Caco-2 (cell line): ENCODE measurements at regions not wholly inside any gene's neighbourhood (a gene's known extent, or its start where the extent isn't known, plus 50 kb on each side); places are given as distances from the start of the nearest gene placed in this dataset.

ENCODE experiments used
- BruUV-seq: library from RNA; stranded (reverse); fragments of 400-500 nt; replicated peaks from 2 replicates; lab custom pipeline; 2021; lab: Mats Ljungman, UMichigan
- CTCF ChIA-PET: fragments of 300-600 bp; sonication (Branson Sonifier 250); formaldehyde crosslinking; loops from one replicate; lab custom pipeline; 2022; ENCODE audit warnings: antibody characterized with exemption; lab: Charles Lee
- POLR2A ChIA-PET: fragments of 300-600 bp; sonication (Branson Sonifier 250); formaldehyde crosslinking; loops from one replicate; lab custom pipeline; 2022; ENCODE audit warnings: antibody characterized with exemption; lab: Charles Lee
- DNase-seq, 2 experiments: peaks; one replicate each; pipeline versions ENCODE4 v3.0.0 to v3.0.0-alpha.2; 2020 to 2022
- H3K27me3 ChIP-seq: replicated peaks from 2 replicates; pipeline ENCODE4 v1.6.0; 2011; ENCODE audit warnings: low read length; ENCODE audit not compliant: control insufficient read depth, insufficient read depth
- H3K36me3 ChIP-seq: 2 replicates; pipeline ENCODE4 v1.5.1; 2011; ENCODE audit warnings: low read length; ENCODE audit not compliant: control insufficient read depth, insufficient read depth
- H3K4me1 ChIP-seq: fragments of 250-450 bp; sonication (Bioruptor Pico); 2 replicates; pipeline ENCODE4 v1.5.1; 2020; ENCODE audit warnings: mild to moderate bottlenecking
- H3K4me3 ChIP-seq: 2 replicates; pipeline ENCODE4 v1.5.1; 2011; ENCODE audit warnings: low read depth, mild to moderate bottlenecking, control low read depth, low read length
- H3K9me3 ChIP-seq: fragments of 250-450 bp; sonication (Bioruptor Pico); 2 replicates; pipeline ENCODE4 v1.5.1; 2020; ENCODE audit warnings: mild to moderate bottlenecking, moderate library complexity
- H3K27ac Mint-ChIP-seq: one replicate; pipeline ENCODE4 v1.8.0; 2022; ENCODE audit warnings: mixed read lengths; ENCODE audit not compliant: unreplicated experiment
- H3K27me3 Mint-ChIP-seq: one replicate; pipeline ENCODE4 v1.8.0; 2022; ENCODE audit warnings: mixed read lengths; ENCODE audit not compliant: insufficient read depth, unreplicated experiment
- H3K36me3 Mint-ChIP-seq: one replicate; pipeline ENCODE4 v1.8.0; 2022; ENCODE audit warnings: mild to moderate bottlenecking, mixed read lengths; ENCODE audit not compliant: insufficient read depth, unreplicated experiment
- H3K4me1 Mint-ChIP-seq: one replicate; pipeline ENCODE4 v1.8.0; 2022; ENCODE audit warnings: low read depth, mixed read lengths; ENCODE audit not compliant: unreplicated experiment
- H3K4me3 Mint-ChIP-seq: one replicate; pipeline ENCODE4 v1.8.0; 2022; ENCODE audit warnings: mild to moderate bottlenecking, moderate library complexity, mixed read lengths; ENCODE audit not compliant: unreplicated experiment
- H3K9me3 Mint-ChIP-seq: one replicate; pipeline ENCODE4 v1.8.0; 2022; ENCODE audit warnings: mixed read lengths; ENCODE audit not compliant: unreplicated experiment
- CTCF ChIP-seq, 2 experiments: fragments of 200-600 bp in 1 of 2; IDR thresholded peaks; 1 replicate in 1 of 2; 2 replicates in 1 of 2; pipeline versions ENCODE4 v1.5.1 to v1.8.0; 2011 to 2022; ENCODE audit warnings: antibody characterized with exemption in 1 of 2, control low read depth in 1 of 2, inconsistent platforms in 1 of 2, low read depth in 1 of 2, low read length in 1 of 2, mild to moderate bottlenecking in 1 of 2, moderate library complexity in 1 of 2; ENCODE audit not compliant: insufficient read depth in 1 of 2, severe bottlenecking in 1 of 2, unreplicated experiment in 1 of 2
- intact Hi-C: fragments of 100-400 bp; cut with micrococcal nuclease; formaldehyde crosslinking; loops from one replicate; pipeline ENCODE4 v1.10.0; 2022; ENCODE audit not compliant: unreplicated experiment

GRCh38 chr21:39093526-39093925 lies 89.7 kb downstream of the PSMG1 start:
- Mint-ChIP-seq H3K4me1 (peaks cover 35% of the 10 kb centered on the region), H3K9me3 (no peaks in the 10 kb centered on the region), H3K4me3 (no peak overlapping the region), H3K36me3 (peaks cover 10% of the 10 kb centered on the region), H3K27ac (peak overlapping the region; percentile 84), H3K27me3 (no peaks in the 10 kb centered on the region)
- Histone ChIP-seq H3K4me1 (peaks cover 26% of the 10 kb centered on the region), H3K4me3 (no peak overlapping the region), H3K36me3 (no peaks in the 10 kb centered on the region), H3K27me3 (no peaks in the 10 kb centered on the region), H3K9me3 (no peaks in the 10 kb centered on the region)
- no TSS peak for BruUV-seq
- intact Hi-C loops: no loop called here
- TF ChIP-seq CTCF (IDR thresholded peaks at IDR 0.05; ENCODE audit: insufficient read depth in 1 of 2, low read depth in 1 of 2, low read length in 1 of 2, severe bottlenecking in 1 of 2, unreplicated experiment in 1 of 2): no peak
- POLR2A ChIA-PET: no interaction called here
- no peak for DNase-seq
- CTCF ChIA-PET: no interaction called here

GRCh38 chr21:39088831-39089380 lies 94.3 kb downstream of the PSMG1 start:
- Mint-ChIP-seq H3K36me3 (no peaks in the 10 kb centered on the region), H3K4me3 (no peak overlapping the region), H3K9me3 (no peaks in the 10 kb centered on the region), H3K4me1 (peaks cover 9% of the 10 kb centered on the region), H3K27ac (no peak overlapping the region), H3K27me3 (no peaks in the 10 kb centered on the region)
- intact Hi-C loops: loop anchor here (10.0 kb wide), 1 partner anchor 174 kb away; no protein-coding TSS in a partner anchor
- ChIA-PET CTCF (no interaction called here), POLR2A (no interaction called here)
- BruUV-seq: no TSS peak
- Histone ChIP-seq H3K36me3 (no peaks in the 10 kb centered on the region), H3K4me1 (peaks cover 3% of the 10 kb centered on the region; the same call in 1 of the 2 replicates), H3K9me3 (no peaks in the 10 kb centered on the region), H3K27me3 (no peaks in the 10 kb centered on the region), H3K4me3 (no peak overlapping the region)
- no peak for DNase-seq
- no peak for TF ChIP-seq CTCF (IDR thresholded peaks at IDR 0.05; ENCODE audit: insufficient read depth in 1 of 2, low read depth in 1 of 2, low read length in 1 of 2, severe bottlenecking in 1 of 2, unreplicated experiment in 1 of 2)

- intact Hi-C loops: loop anchor here (10.0 kb wide), 1 partner anchor 173 kb away; no protein-coding TSS in a partner anchor
- no peaks in the 10 kb centered on the region for H3K27me3 ChIP-seq
- H3K9me3 ChIP-seq: no peaks in the 10 kb centered on the region
- no peak for TF ChIP-seq CTCF (IDR thresholded peaks at IDR 0.05; ENCODE audit: insufficient read depth in 1 of 2, low read depth in 1 of 2, low read length in 1 of 2, severe bottlenecking in 1 of 2, unreplicated experiment in 1 of 2)
- ChIA-PET POLR2A (no interaction called here), CTCF (no interaction called here)
- Mint-ChIP-seq H3K27me3 (no peaks in the 10 kb centered on the region), H3K4me1 (peaks cover 7% of the 10 kb centered on the region), H3K9me3 (no peaks in the 10 kb centered on the region), H3K27ac (no peak overlapping the region), H3K4me3 (no peak overlapping the region), H3K36me3 (no peaks in the 10 kb centered on the region)
- H3K36me3 ChIP-seq: no peaks in the 10 kb centered on the region
- H3K4me3 ChIP-seq: no peak overlapping the region
- no peak for DNase-seq
- H3K4me1 ChIP-seq: no peaks in the 10 kb centered on the region
- no TSS peak for BruUV-seq
These were observed 95.2 kb downstream of the PSMG1 start for GRCh38 chr21:39088031-39088370.
